WTC11 (cell line): ENCODE measurements at regions not wholly inside any gene's neighbourhood (a gene's known extent, or its start where the extent isn't known, plus 50 kb on each side); places are given as distances from the start of the nearest gene placed in this dataset.

ENCODE experiments used
- ATAC-seq: fragments of 200-7000 bp; cut with Tn5 transposase; 2 replicates; pipeline ENCODE4 v1.10.0; 2021; ENCODE audit warnings: mild to moderate bottlenecking, moderate library complexity
- CTCF ChIA-PET: fragments of 300-600 bp; sonication (Branson Sonifier 250); formaldehyde crosslinking; loops from one replicate; lab custom pipeline; 2021; ENCODE audit warnings: antibody characterized with exemption; lab: Charles Lee
- POLR2A ChIA-PET: fragments of 350-600 bp; sonication (Branson Sonifier 250); formaldehyde crosslinking; loops from one replicate; lab custom pipeline; 2021; ENCODE audit warnings: antibody characterized with exemption; lab: Charles Lee
- DNase-seq: peaks from one replicate; pipeline ENCODE4 v3.0.0; 2021; ENCODE audit warnings: low spot score
- H3K27ac Mint-ChIP-seq: 2 replicates; pipeline ENCODE4 v1.8.0; 2021; ENCODE audit warnings: mixed read lengths
- H3K27me3 Mint-ChIP-seq: 2 replicates; pipeline ENCODE4 v1.8.0; 2021; ENCODE audit warnings: low read depth, mild to moderate bottlenecking, moderate library complexity, mixed read lengths
- H3K36me3 Mint-ChIP-seq: 2 replicates; pipeline ENCODE4 v1.8.0; 2021; ENCODE audit warnings: mixed read lengths
- H3K4me1 Mint-ChIP-seq: 2 replicates; pipeline ENCODE4 v1.8.0; 2022; ENCODE audit warnings: mixed read lengths
- H3K4me3 Mint-ChIP-seq: 2 replicates; pipeline ENCODE4 v1.8.0; 2021; ENCODE audit warnings: mild to moderate bottlenecking, moderate library complexity, mixed read lengths
- H3K9me3 Mint-ChIP-seq: 2 replicates; pipeline ENCODE4 v1.8.0; 2021; ENCODE audit warnings: mixed read lengths
- CTCF ChIP-seq: fragments of 200-600 bp; IDR thresholded peaks from 2 replicates; pipeline ENCODE4 v1.8.0; 2022; ENCODE audit warnings: antibody characterized with exemption
- ELF4 ChIP-seq: sonication (generic); formaldehyde crosslinking; IDR thresholded peaks from 2 replicates; pipeline ENCODE4 v1.8.1; 2022; ENCODE audit warnings: low read depth, mild to moderate bottlenecking, moderate library complexity, missing genetic modification reagents
- ERG ChIP-seq: fragments of 250-450 bp; sonication (Bioruptor Pico); IDR thresholded peaks from 2 replicates; pipeline ENCODE4 v1.8.0; 2021; ENCODE audit warnings: mild to moderate bottlenecking
- ESRRA ChIP-seq: sonication (generic); formaldehyde crosslinking; IDR thresholded peaks from 2 replicates; pipeline ENCODE4 v1.8.1; 2022; ENCODE audit warnings: mild to moderate bottlenecking, missing genetic modification reagents, borderline replicate concordance
- ETV6 ChIP-seq: sonication (generic); formaldehyde crosslinking; IDR thresholded peaks from 2 replicates; pipeline ENCODE4 v1.8.1; 2022; ENCODE audit warnings: mild to moderate bottlenecking, missing genetic modification reagents
- GTF2I ChIP-seq: fragments of 250-450 bp; sonication (Bioruptor Pico); conservative IDR thresholded peaks from 2 replicates; pipeline ENCODE4 v1.4.0; 2021; ENCODE audit warnings: mild to moderate bottlenecking
- HMGA2 ChIP-seq: fragments of 250-450 bp; sonication (Bioruptor Pico); IDR thresholded peaks from 2 replicates; pipeline ENCODE4 v1.4.0; 2021; ENCODE audit warnings: mild to moderate bottlenecking, moderate library complexity
- HMGXB4 ChIP-seq: sonication (generic); formaldehyde crosslinking; IDR thresholded peaks from 2 replicates; pipeline ENCODE4 v1.8.1; 2023; ENCODE audit warnings: mild to moderate bottlenecking, moderate library complexity, missing genetic modification reagents
- IRF2 ChIP-seq: sonication (generic); formaldehyde crosslinking; IDR thresholded peaks from 2 replicates; pipeline ENCODE4 v1.8.0; 2022; ENCODE audit warnings: low read depth, missing genetic modification reagents, borderline replicate concordance
- MAX ChIP-seq: sonication (generic); formaldehyde crosslinking; IDR thresholded peaks from 2 replicates; pipeline ENCODE4 v1.8.0; 2022; ENCODE audit warnings: mild to moderate bottlenecking, missing genetic modification reagents
- MYBL2 ChIP-seq: sonication (generic); formaldehyde crosslinking; IDR thresholded peaks from 2 replicates; pipeline ENCODE4 v1.8.1; 2023; ENCODE audit warnings: mild to moderate bottlenecking, moderate library complexity, missing genetic modification reagents
- NFATC4 ChIP-seq: fragments of 250-450 bp; sonication (Bioruptor Pico); IDR thresholded peaks from 2 replicates; pipeline ENCODE4 v1.9.0; 2021; ENCODE audit warnings: mild to moderate bottlenecking
- NFE2L1 ChIP-seq: sonication (generic); formaldehyde crosslinking; IDR thresholded peaks from 2 replicates; pipeline ENCODE4 v1.8.1; 2023; ENCODE audit warnings: missing genetic modification reagents
- NR3C1 ChIP-seq: sonication (generic); formaldehyde crosslinking; conservative IDR thresholded peaks from 2 replicates; pipeline ENCODE4 v1.8.1; 2023; ENCODE audit warnings: low read depth, mild to moderate bottlenecking, missing genetic modification reagents
- RELA ChIP-seq: sonication (generic); formaldehyde crosslinking; IDR thresholded peaks from 2 replicates; pipeline ENCODE4 v1.8.1; 2022; ENCODE audit warnings: missing genetic modification reagents, mild to moderate bottlenecking, borderline replicate concordance
- SMAD4 ChIP-seq: sonication (generic); formaldehyde crosslinking; IDR thresholded peaks from 2 replicates; pipeline ENCODE4 v1.8.0; 2022; ENCODE audit warnings: mild to moderate bottlenecking, missing genetic modification reagents
- STAT6 ChIP-seq: sonication (generic); formaldehyde crosslinking; conservative IDR thresholded peaks from 2 replicates; pipeline ENCODE4 v1.8.1; 2023; ENCODE audit warnings: mild to moderate bottlenecking, low read depth, missing genetic modification reagents, moderate library complexity
- TEAD4 ChIP-seq: sonication (generic); formaldehyde crosslinking; IDR thresholded peaks from 2 replicates; pipeline ENCODE4 v1.8.0; 2022; ENCODE audit warnings: mild to moderate bottlenecking, missing genetic modification reagents
- USF1 ChIP-seq: sonication (generic); formaldehyde crosslinking; IDR thresholded peaks from 2 replicates; pipeline ENCODE4 v1.8.0; 2022; ENCODE audit warnings: mild to moderate bottlenecking, missing genetic modification reagents
- ZBTB43 ChIP-seq: sonication (generic); formaldehyde crosslinking; IDR thresholded peaks from 2 replicates; pipeline ENCODE4 v1.8.1; 2023; ENCODE audit warnings: mild to moderate bottlenecking, missing genetic modification reagents
- ZNF396 ChIP-seq: fragments of 250-450 bp; sonication (Bioruptor Pico); IDR thresholded peaks from 2 replicates; pipeline ENCODE4 v1.8.0; 2021; ENCODE audit warnings: mild to moderate bottlenecking, moderate library complexity, borderline replicate concordance
- ZNF416 ChIP-seq: fragments of 250-450 bp; sonication (Bioruptor Pico); IDR thresholded peaks from 2 replicates; pipeline ENCODE4 v1.9.0; 2021; ENCODE audit warnings: mild to moderate bottlenecking, inconsistent platforms
- ZNF423 ChIP-seq: fragments of 250-450 bp; sonication (Bioruptor Pico); IDR thresholded peaks from 2 replicates; pipeline ENCODE4 v2.1.2; 2022; ENCODE audit warnings: mild to moderate bottlenecking, moderate library complexity
- ZNF512 ChIP-seq: sonication (generic); formaldehyde crosslinking; IDR thresholded peaks from 2 replicates; pipeline ENCODE4 v1.8.1; 2022; ENCODE audit warnings: missing genetic modification reagents, borderline replicate concordance

GRCh38 chr3:40624189-40624769 lies 99.5 kb downstream of the ZNF621 start (continued):
- no peak for TF ChIP-seq ERG (CRISPR knock-in tag)
- TF ChIP-seq NFATC4 = no peak
- no peak for TF ChIP-seq HMGXB4 (CRISPR knock-in tag)
- TF ChIP-seq ELF4 (CRISPR knock-in tag) = no peak

- no peak for ATAC-seq
- H3K4me1 Mint-ChIP-seq = peaks cover 11% of the 10 kb centered on the region; the same call in 1 of the 2 replicates
- DNase-seq = no peak
- peaks cover 49% of the 10 kb centered on the region for H3K9me3 Mint-ChIP-seq
- no peak overlapping the region for H3K27ac Mint-ChIP-seq
- ChIA-PET POLR2A (no interaction called here), CTCF (no interaction called here)
- H3K27me3 Mint-ChIP-seq = no peaks in the 10 kb centered on the region; the same call in 1 of the 2 replicates
- H3K36me3 Mint-ChIP-seq = peaks cover 26% of the 10 kb centered on the region
- TF ChIP-seq ETV6 (CRISPR knock-in tag) (no peak), MYBL2 (CRISPR knock-in tag) (no peak), IRF2 (CRISPR knock-in tag) (no peak), NFATC4 (no peak), TEAD4 (CRISPR knock-in tag) (no peak), GTF2I (CRISPR knock-in tag) (no peak), NFE2L1 (CRISPR knock-in tag) (no peak), CTCF (no peak), MAX (CRISPR knock-in tag) (no peak), STAT6 (no peak), ZNF416 (no peak)
- no peak overlapping the region for H3K4me3 Mint-ChIP-seq
Measured at GRCh38 chr3:40627095-40627494, 102.3 kb downstream of the ZNF621 start.

GRCh38 chr3:40628984-40629383 lies 104.2 kb downstream of the ZNF621 start:
- no peak for ATAC-seq
- DNase-seq = no peak
- peaks cover 68% of the 10 kb centered on the region for H3K9me3 Mint-ChIP-seq
- H3K36me3 Mint-ChIP-seq = peaks cover 29% of the 10 kb centered on the region
- POLR2A ChIA-PET = no interaction called here
- H3K27ac Mint-ChIP-seq = no peak overlapping the region
- peaks cover 11% of the 10 kb centered on the region; the same call in 1 of the 2 replicates for H3K4me1 Mint-ChIP-seq
- no peaks in the 10 kb centered on the region; the same call in 1 of the 2 replicates for H3K27me3 Mint-ChIP-seq
- CTCF ChIA-PET = no interaction called here
- H3K4me3 Mint-ChIP-seq = no peak overlapping the region
- TF ChIP-seq HMGA2 = no peak
- no peak for TF ChIP-seq NFE2L1 (CRISPR knock-in tag)
- TF ChIP-seq SMAD4 (CRISPR knock-in tag) = no peak
- TF ChIP-seq ESRRA (CRISPR knock-in tag) = no peak
- TF ChIP-seq ZNF396 (CRISPR knock-in tag) = no peak
- no peak for TF ChIP-seq ELF4 (CRISPR knock-in tag)
- TF ChIP-seq ZNF512 = no peak
- TF ChIP-seq NR3C1 (CRISPR knock-in tag) = no peak
- TF ChIP-seq USF1 (CRISPR knock-in tag) = no peak
- TF ChIP-seq RELA (CRISPR knock-in tag) = no peak
- no peak for TF ChIP-seq ZBTB43 (CRISPR knock-in tag)
- no peak for TF ChIP-seq ZNF423 (CRISPR knock-in tag)
